T-helper 1 cell treated with Interleukin-12 subunit alpha and Interleukin-12 subunit beta and Interleukin-4 antibody, amounts not matched to agents 30 μg/mL and 1 μg/mL, for 36 hours (primary cell): ENCODE measurements at regions not wholly inside any gene's neighbourhood (a gene's known extent, or its start where the extent isn't known, plus 50 kb on each side); places are given as distances from the start of the nearest gene placed in this dataset.
"Not testable (repeated sequence)": the region's sequence is repeated elsewhere in the genome, so short reads cannot be mapped to it uniquely, and the experiment has no call there.

Experiments used
- H3K27ac Mint-ChIP-seq: one replicate; pipeline ENCODE4 v1.8.0; 2021; ENCODE audit warnings: mild to moderate bottlenecking, mixed read lengths
- H3K27me3 Mint-ChIP-seq: one replicate; pipeline ENCODE4 v1.8.0; 2021; ENCODE audit warnings: low read depth, mixed read lengths
- H3K36me3 Mint-ChIP-seq: one replicate; pipeline ENCODE4 v1.8.0; 2021; ENCODE audit warnings: low read depth, mixed read lengths
- H3K4me1 Mint-ChIP-seq: one replicate; pipeline ENCODE4 v1.8.0; 2021; ENCODE audit warnings: low read depth, mixed read lengths
- H3K4me3 Mint-ChIP-seq: one replicate; pipeline ENCODE4 v1.8.0; 2021; ENCODE audit warnings: mild to moderate bottlenecking, moderate library complexity, mixed read lengths
- H3K9me3 Mint-ChIP-seq: one replicate; pipeline ENCODE4 v1.8.0; 2021; ENCODE audit warnings: mixed read lengths

DNA sequence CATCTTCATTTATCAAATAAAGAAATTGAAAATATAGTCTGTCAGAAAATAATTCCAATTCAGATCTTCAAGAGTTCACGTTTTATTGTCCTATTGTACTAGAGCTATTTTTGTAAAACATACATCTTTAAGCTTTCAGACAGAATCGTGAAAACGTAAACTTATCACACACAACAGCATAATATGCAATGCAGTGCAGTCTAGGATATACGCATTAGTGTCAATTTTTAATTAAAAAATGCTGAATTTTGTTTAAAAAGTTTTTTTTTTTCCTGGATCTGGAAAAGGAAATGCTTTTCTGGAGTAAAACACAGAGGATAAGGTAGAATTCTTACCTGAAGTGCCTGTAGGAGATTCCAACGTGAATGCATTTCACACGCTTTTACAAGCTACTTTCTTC, 458.2 kb upstream of the KLF6 start:
- H3K27ac Mint-ChIP-seq, result no peak overlapping the region
- peaks cover 23% of the 10 kb centered on the region for H3K4me1 Mint-ChIP-seq
- H3K27me3 Mint-ChIP-seq, result no peaks in the 10 kb centered on the region
- H3K36me3 Mint-ChIP-seq, result peaks cover 1% of the 10 kb centered on the region
- H3K9me3 Mint-ChIP-seq, result no peaks in the 10 kb centered on the region
- no peak overlapping the region for H3K4me3 Mint-ChIP-seq

GRCh38 chr10:4242561-4243035, 457.6 kb upstream of the KLF6 start:
- Mint-ChIP-seq H3K36me3 (peaks cover 1% of the 10 kb centered on the region), H3K4me3 (no peak overlapping the region), H3K27ac (no peak overlapping the region), H3K4me1 (peaks cover 23% of the 10 kb centered on the region), H3K27me3 (no peaks in the 10 kb centered on the region), H3K9me3 (no peaks in the 10 kb centered on the region)

DNA sequence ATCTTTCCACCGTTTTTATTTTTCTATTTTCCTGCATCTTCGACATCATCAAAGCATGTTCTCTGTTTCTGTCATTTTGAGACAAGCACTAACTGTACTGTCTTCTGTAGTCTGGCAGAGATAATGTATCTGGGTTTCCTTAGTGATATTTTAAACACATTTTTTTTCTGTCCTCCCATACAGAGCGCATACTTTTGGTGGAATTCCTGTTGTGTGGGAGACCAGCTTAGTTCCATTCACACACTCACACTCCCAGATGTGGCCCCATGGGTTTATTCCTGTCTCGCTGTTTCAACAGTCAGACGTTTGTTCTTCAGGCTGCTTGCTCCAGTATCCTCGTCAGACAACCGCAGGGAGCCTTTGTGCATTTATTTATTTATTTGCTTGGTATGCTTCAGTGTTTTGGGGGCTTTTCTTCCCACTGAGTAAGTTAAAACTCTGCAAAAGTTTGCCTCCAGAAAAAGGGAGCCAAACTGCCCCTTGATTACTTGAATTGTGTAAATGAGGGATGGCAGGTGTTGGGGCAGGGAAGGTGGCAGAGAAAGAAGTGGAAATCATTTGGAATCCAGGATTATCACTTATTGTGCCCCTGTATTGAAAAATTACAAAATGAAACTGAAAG, 456.8 kb upstream of the KLF6 start:
- no peak overlapping the region for H3K27ac Mint-ChIP-seq
- H3K4me1 Mint-ChIP-seq, result peaks cover 21% of the 10 kb centered on the region
- H3K4me3 Mint-ChIP-seq, result no peak overlapping the region
- H3K27me3 Mint-ChIP-seq, result peaks cover 5% of the 10 kb centered on the region
- peaks cover 1% of the 10 kb centered on the region for H3K36me3 Mint-ChIP-seq
- peaks cover 5% of the 10 kb centered on the region for H3K9me3 Mint-ChIP-seq

DNA sequence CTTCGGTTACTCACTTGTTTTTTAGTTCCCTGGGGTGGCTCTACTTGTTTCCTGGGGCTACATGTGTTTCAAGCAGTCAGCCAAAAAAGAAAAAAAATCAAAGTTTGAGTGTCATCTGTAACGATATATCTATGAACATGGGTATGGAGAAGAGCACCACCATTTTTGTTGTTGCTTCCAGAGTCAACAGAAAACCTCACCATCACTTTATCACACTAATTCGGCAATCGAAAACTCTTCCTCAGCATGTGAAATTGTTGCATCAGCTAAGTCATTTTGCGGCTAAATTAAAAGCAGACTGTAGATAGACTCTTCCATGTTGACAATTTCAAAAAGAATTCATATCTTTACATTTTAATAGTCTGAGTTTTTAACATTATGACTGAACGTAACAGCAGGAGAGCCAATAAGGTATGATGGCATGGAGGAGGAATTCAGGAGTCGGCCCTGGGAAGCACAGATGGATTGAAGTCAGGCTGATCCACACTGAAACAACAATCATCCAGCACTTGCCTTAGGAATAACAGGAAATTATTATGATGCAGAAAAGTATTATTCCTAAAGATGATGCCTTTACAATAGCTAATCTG, 455.7 kb upstream of the KLF6 start:
- Mint-ChIP-seq H3K27ac (no peak overlapping the region), H3K27me3 (peaks cover 5% of the 10 kb centered on the region), H3K36me3 (peaks cover 1% of the 10 kb centered on the region), H3K9me3 (peaks cover 14% of the 10 kb centered on the region), H3K4me1 (peaks cover 12% of the 10 kb centered on the region), H3K4me3 (no peak overlapping the region)

- H3K4me1 Mint-ChIP-seq, result peaks cover 13% of the 10 kb centered on the region
- H3K9me3 Mint-ChIP-seq, result peaks cover 20% of the 10 kb centered on the region
- no peak overlapping the region for H3K4me3 Mint-ChIP-seq
- H3K27me3 Mint-ChIP-seq, result peaks cover 5% of the 10 kb centered on the region
- no peaks in the 10 kb centered on the region for H3K36me3 Mint-ChIP-seq
- H3K27ac Mint-ChIP-seq, result no peak overlapping the region
These were observed 454.2 kb upstream of the KLF6 start for GRCh38 chr10:4239186-4239585.

GRCh38 chr10:4236905-4237304, 451.9 kb upstream of the KLF6 start:
- H3K4me1 Mint-ChIP-seq, H3K27ac Mint-ChIP-seq, H3K27me3 Mint-ChIP-seq, H3K36me3 Mint-ChIP-seq, H3K4me3 Mint-ChIP-seq: not testable (repeated sequence)
- H3K9me3 Mint-ChIP-seq, result peaks cover 20% of the 10 kb centered on the region

DNA sequence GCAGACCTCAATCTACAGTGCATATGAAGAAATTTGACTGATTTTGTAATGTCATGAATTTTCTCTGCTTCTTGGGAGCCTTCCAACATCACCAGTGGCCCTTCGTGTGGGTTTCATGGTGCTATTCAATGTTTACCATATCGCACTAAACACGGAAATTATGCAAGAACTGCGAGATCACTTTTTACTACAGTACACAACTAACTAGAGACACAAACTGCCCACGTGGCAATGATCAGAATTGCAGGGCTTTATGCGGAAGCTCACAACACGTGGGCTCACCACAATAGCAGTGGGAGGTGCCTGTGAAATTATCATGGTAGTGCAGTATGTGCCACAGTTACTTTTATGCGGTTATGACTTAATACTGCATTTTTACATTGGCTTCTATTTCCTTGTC, 449.7 kb upstream of the KLF6 start:
- Mint-ChIP-seq H3K27me3 (peaks cover 5% of the 10 kb centered on the region), H3K27ac (no peak overlapping the region), H3K4me3 (no peak overlapping the region), H3K4me1 (peaks cover 2% of the 10 kb centered on the region), H3K9me3 (peaks cover 20% of the 10 kb centered on the region), H3K36me3 (no peaks in the 10 kb centered on the region)

GRCh38 chr10:4231439-4231838, 446.4 kb upstream of the KLF6 start:
- Mint-ChIP-seq H3K27me3 (peaks cover 11% of the 10 kb centered on the region), H3K27ac (no peak overlapping the region), H3K36me3 (no peaks in the 10 kb centered on the region)

DNA sequence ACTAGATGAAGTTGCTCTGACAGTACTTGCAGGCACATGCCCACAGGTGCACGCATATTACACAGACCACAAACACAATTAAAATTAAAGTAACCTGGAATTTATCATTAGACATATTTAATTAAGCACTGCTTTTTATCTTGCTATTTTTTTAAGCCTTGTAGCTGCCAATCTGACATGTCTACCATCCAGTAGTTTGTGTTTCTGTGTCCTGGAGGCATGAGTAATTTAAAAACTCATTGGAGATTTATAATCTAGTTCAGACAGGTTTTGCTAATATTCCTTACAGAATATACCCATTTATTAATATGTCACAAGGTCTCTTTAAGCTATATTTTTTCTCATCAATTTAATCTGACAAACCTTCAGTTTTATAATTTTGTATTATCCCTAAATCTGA, 445.0 kb upstream of the KLF6 start:
- Mint-ChIP-seq H3K4me3 (no peak overlapping the region), H3K36me3 (no peaks in the 10 kb centered on the region), H3K4me1 (peaks cover 2% of the 10 kb centered on the region), H3K27me3 (peaks cover 11% of the 10 kb centered on the region), H3K27ac (no peak overlapping the region), H3K9me3 (peaks cover 4% of the 10 kb centered on the region)

More at GRCh38 chr10:4231439-4231838, 446.4 kb upstream of the KLF6 start:
- peaks cover 2% of the 10 kb centered on the region for H3K4me1 Mint-ChIP-seq
- no peak overlapping the region for H3K4me3 Mint-ChIP-seq
- H3K9me3 Mint-ChIP-seq, result peaks cover 12% of the 10 kb centered on the region

DNA sequence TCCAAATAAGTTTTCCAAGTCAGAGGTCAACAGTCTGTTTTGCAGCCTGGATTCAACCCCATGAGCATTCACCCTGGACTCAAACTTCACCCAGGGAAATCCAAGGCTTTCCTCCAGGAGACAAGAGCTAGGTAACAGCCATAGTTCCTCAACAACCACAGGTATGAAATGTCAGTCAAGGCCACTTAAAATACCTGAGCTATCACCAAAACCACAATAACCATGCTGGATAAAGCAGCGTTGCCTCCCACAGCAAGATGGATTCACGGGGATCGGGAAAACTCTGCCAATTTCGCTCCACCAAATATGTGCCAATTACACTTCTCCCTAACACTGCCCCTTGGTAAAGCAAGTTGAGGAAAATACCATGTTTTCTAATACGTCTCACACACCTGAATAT, 444.1 kb upstream of the KLF6 start:
- Mint-ChIP-seq H3K9me3 (no peaks in the 10 kb centered on the region), H3K27ac (no peak overlapping the region), H3K36me3 (no peaks in the 10 kb centered on the region), H3K4me3 (no peak overlapping the region), H3K27me3 (peaks cover 11% of the 10 kb centered on the region), H3K4me1 (no peaks in the 10 kb centered on the region)

- Mint-ChIP-seq H3K4me3 (no peak overlapping the region), H3K27ac (no peak overlapping the region), H3K4me1 (no peaks in the 10 kb centered on the region), H3K27me3 (peaks cover 11% of the 10 kb centered on the region), H3K9me3 (no peaks in the 10 kb centered on the region), H3K36me3 (no peaks in the 10 kb centered on the region)
These were observed 442.6 kb upstream of the KLF6 start for GRCh38 chr10:4227586-4227985.

GRCh38 chr10:4226941-4227540, 442.0 kb upstream of the KLF6 start:
- H3K9me3 Mint-ChIP-seq, result no peaks in the 10 kb centered on the region
- peaks cover 11% of the 10 kb centered on the region for H3K27me3 Mint-ChIP-seq
- H3K36me3 Mint-ChIP-seq, result no peaks in the 10 kb centered on the region
- H3K4me1 Mint-ChIP-seq, result no peaks in the 10 kb centered on the region
- H3K4me3 Mint-ChIP-seq, result no peak overlapping the region
- H3K27ac Mint-ChIP-seq, result no peak overlapping the region

DNA sequence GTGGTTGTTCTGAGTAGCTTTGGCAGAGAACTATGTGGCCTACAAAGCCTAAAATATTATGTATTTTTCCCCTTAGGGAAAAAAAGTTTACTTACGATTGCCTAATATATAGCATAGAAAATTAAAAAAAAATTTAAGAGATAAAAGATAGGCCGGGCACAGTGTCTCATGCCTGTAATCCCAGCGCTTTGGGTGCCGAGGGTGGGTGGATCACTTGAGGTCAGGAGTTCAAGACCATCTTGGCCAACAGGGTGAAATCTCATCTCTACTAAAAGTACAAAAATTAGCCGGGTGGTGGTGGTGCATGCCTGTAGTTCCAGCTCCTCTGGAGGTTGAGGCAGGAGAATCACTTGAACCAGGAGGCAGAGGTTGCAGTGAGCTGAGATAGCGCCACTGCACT, 439.2 kb upstream of the KLF6 start:
- Mint-ChIP-seq H3K4me3 (no peak overlapping the region), H3K27me3 (peaks cover 8% of the 10 kb centered on the region), H3K4me1 (no peaks in the 10 kb centered on the region), H3K27ac (no peak overlapping the region), H3K36me3 (no peaks in the 10 kb centered on the region), H3K9me3 (no peaks in the 10 kb centered on the region)

- not testable (repeated sequence) for H3K36me3 Mint-ChIP-seq, H3K27me3 Mint-ChIP-seq, H3K4me3 Mint-ChIP-seq, H3K4me1 Mint-ChIP-seq, H3K27ac Mint-ChIP-seq, H3K9me3 Mint-ChIP-seq
These were observed 436.3 kb upstream of the KLF6 start for GRCh38 chr10:4221310-4221709.

- H3K9me3 Mint-ChIP-seq, result no peaks in the 10 kb centered on the region
- no peaks in the 10 kb centered on the region for H3K4me1 Mint-ChIP-seq
- peaks cover 13% of the 10 kb centered on the region for H3K27me3 Mint-ChIP-seq
- H3K4me3 Mint-ChIP-seq, result no peak overlapping the region
- H3K36me3 Mint-ChIP-seq, result no peaks in the 10 kb centered on the region
- no peak overlapping the region for H3K27ac Mint-ChIP-seq
These were observed 434.9 kb upstream of the KLF6 start for GRCh38 chr10:4219901-4220300.
